ENCODE measurements at regions not wholly inside any gene's neighbourhood (a gene's known extent, or its start where the extent isn't known, plus 50 kb on each side); places are given as distances from the start of the nearest gene placed in this dataset.

DNA sequence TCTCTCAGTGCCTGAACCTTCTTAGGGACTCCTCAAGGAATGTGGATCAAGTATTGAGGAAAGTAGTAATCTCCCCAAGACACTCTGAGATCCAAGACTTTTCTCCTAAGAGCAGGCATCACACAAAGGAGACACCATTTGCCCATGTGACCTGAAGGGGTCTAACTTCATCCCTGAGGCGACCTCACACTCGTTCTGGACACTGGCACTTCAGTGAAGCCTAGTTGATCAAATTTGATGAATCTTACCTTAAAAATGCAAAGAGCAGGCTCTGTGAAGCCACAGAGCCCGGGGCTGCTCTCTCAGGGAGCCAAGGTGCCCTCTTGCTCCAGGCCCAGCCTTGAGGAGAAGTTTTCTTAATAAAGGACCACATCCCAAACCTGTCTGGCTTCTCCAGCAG, 64.3 kb downstream of the SCN11A start:
- TF ChIP-seq PAX8 (CRISPR knock-in tag; IDR thresholded peaks at IDR 0.05; ENCODE audit: borderline replicate concordance): no peak
- no peak for TF ChIP-seq ZNF383 (CRISPR knock-in tag; IDR thresholded peaks at IDR 0.05; ENCODE audit: borderline replicate concordance)
- no peak for TF ChIP-seq PHF8 (CRISPR knock-in tag; IDR thresholded peaks at IDR 0.05)
- TF ChIP-seq FOXK2 (IDR thresholded peaks at IDR 0.05): no peak
- TF ChIP-seq ATF7 (IDR thresholded peaks at IDR 0.05): no peak
- no peak for TF ChIP-seq ATF7 (CRISPR knock-in tag; IDR thresholded peaks at IDR 0.05)
- TF ChIP-seq, protein P1, sequence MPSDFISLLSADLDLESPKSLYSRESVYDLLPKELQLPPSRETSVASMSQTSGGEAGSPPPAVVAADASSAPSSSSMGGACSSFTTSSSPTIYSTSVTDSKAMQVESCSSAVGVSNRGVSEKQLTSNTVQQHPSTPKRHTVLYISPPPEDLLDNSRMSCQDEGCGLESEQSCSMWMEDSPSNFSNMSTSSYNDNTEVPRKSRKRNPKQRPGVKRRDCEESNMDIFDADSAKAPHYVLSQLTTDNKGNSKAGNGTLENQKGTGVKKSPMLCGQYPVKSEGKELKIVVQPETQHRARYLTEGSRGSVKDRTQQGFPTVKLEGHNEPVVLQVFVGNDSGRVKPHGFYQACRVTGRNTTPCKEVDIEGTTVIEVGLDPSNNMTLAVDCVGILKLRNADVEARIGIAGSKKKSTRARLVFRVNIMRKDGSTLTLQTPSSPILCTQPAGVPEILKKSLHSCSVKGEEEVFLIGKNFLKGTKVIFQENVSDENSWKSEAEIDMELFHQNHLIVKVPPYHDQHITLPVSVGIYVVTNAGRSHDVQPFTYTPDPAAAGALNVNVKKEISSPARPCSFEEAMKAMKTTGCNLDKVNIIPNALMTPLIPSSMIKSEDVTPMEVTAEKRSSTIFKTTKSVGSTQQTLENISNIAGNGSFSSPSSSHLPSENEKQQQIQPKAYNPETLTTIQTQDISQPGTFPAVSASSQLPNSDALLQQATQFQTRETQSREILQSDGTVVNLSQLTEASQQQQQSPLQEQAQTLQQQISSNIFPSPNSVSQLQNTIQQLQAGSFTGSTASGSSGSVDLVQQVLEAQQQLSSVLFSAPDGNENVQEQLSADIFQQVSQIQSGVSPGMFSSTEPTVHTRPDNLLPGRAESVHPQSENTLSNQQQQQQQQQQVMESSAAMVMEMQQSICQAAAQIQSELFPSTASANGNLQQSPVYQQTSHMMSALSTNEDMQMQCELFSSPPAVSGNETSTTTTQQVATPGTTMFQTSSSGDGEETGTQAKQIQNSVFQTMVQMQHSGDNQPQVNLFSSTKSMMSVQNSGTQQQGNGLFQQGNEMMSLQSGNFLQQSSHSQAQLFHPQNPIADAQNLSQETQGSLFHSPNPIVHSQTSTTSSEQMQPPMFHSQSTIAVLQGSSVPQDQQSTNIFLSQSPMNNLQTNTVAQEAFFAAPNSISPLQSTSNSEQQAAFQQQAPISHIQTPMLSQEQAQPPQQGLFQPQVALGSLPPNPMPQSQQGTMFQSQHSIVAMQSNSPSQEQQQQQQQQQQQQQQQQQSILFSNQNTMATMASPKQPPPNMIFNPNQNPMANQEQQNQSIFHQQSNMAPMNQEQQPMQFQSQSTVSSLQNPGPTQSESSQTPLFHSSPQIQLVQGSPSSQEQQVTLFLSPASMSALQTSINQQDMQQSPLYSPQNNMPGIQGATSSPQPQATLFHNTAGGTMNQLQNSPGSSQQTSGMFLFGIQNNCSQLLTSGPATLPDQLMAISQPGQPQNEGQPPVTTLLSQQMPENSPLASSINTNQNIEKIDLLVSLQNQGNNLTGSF (CRISPR knock-in tag; IDR thresholded peaks at IDR 0.05): no peak
